Activated gamma-delta T cell treated with Interleukin-2 at 50 U/mL for 16 hours (primary cell): ENCODE measurements at regions not wholly inside any gene's neighbourhood (a gene's known extent, or its start where the extent isn't known, plus 50 kb on each side); places are given as distances from the start of the nearest gene placed in this dataset.
"Not testable (repeated sequence)": the region's sequence is repeated elsewhere in the genome, so short reads cannot be mapped to it uniquely, and the experiment has no call there.

ENCODE experiments used
- DNase-seq: peaks from one replicate; pipeline ENCODE4 v3.0.0-alpha.2; 2020

DNA sequence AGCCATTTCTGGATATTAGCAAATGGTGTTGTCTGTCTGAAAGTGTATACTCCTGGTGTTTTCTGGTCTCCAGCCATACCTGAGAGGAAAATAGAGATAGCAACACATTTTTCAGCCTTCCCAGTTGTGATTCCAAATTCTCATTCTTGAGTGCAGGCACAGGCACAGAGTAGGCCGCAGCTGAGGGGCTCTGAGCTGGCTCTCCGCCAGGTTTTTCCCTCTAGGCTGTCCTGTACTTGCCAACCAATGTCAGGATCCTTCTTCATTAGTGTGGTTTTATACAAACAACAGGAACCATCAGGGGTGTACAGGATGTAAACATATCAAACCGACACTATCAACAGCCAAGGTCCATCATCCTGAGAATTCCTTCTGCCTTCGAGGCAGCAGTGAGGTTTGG, 1733.6 kb upstream of the CELF4 start:
- no peak for DNase-seq

DNA sequence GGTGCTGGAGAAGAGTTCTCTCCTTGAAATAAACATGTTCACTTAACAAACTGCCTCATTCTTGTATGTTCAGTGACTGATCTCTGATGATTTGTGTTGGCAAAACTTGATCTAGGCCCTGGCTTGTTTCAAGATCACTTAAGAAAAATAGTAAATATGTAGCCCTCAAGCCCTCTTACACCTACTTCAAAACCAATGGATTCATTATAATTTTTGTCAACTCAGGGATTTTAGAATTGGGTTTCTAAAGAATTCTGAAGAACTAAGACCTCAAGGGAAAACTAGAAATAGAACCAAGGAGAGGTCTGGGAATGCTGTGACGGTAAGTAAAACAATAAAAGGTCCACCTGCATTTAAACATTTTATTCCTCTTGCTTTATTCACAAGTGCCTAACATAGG, 1731.6 kb upstream of the CELF4 start:
- DNase-seq = no peak

DNA sequence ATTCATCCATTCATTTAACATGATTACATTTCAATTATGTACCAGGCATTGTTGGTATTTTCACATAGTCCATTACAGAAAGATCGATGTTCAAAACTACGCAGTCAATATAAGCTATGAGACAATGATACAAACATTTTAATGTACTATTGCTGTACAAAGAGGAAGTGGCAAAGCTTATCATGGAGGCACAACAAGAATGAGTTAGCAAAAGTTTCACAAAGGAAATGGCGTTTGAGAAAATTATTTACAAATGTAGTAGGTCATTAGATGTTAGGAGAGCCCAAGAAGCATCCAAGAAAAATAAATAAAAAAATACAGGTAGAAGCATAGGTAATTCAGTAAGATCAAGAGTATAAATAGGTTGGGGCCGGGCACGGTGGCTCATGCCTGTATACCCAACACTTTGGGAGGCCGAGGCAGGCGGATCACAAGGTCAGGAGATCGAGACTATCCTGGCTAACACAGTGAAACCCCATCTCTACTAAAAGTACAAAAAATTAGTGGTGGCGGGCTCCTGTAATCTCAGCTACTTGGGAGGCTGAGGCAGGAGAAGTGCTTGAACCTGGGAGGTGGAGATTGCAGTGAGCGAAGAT, 1730.8 kb upstream of the CELF4 start:
- no peak for DNase-seq

DNA sequence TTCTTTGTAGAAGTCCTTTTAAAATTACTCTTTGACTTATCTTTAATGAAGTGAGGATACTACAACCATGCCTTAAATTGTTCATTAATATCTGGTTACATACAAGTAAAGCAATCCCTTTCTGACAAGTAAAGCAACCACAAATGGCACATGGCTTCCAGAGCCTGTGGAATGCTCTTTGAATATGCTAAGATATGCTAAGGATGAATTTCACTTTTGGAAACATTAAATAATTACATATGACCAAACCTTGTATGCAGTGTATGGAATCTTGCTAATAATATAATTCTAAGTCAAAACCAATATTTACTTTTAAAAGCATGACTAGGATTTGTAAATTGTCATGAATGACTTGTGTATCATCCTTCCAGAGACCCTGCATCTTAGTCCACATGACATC, 1711.2 kb upstream of the CELF4 start:
- no peak for DNase-seq

DNA sequence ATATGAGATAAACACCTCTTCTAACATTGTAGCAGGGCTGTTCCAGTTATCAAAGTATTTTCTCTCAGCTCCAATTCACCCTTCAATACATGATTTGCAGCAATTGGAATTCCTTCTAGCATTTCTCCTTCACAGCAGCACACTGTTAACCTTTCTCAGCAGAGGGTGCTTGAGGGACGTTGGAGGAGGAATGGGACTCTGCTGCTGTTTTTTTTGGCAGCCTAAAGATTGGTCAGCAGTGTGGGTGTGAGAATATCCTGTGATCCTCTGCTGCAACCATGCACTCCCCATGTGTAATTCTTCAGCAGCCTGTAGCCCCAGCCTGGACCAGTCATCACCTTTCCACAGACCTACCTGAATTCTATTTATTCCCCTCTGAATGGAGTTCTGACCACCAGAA, 1708.9 kb upstream of the CELF4 start:
- no peak for DNase-seq

DNA sequence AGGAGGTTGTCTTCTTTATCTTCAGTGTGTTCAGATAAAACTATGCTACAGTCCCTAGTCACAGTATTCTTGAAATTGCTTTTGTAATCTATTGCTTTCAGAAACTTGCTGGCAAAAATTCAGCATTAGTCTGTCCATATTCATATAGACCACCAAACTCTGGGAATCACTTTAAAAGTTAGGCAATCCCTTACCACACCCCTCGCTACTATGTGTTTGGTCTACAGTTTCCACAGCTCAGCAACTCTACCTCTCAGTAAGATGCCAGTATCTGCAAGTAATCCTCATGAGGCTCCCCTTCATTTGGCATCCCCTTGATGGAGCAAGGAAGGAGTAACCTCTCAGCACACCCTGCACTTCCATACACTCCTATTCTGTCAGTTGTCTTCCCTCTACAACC, 1706.6 kb upstream of the CELF4 start:
- no peak for DNase-seq

DNA sequence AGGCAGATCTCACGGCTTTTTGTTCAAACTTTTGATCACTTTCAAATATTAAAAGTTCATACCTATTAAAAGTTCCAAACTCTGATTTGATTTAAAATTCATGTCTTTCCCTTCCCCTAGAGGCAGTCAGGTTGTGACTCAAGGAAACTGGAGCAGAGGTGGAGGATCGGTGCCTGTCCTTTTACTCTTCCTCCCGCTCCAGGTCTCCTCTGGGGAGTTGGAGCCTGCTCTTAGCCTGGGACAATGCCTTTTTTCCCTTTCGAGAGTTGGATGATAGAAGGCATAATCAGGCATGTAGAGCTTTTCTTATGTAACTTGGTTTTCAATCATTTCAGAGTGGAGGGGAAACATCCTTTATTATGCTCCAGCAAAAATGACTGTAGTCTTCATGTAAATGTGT, 1706.1 kb upstream of the CELF4 start:
- no peak for DNase-seq

DNA sequence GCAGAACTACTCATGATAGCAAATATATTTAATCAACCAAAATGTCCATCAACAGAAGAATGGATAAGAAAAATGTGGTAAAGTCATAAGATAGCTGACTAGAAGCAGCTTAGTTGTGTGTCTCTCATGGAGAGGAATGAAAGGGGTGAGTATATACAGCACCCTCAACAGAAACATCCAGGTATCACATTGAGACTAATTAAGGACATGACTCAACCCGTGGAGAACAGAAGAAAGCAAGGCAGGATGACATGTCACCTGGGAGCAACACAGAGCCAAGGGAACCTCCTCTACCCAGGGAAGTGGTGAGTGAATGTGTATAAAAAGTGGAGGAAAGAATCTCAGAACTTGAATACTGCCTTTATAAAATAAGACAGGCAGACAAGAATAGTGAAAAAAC, 1695.0 kb upstream of the CELF4 start:
- no peak for DNase-seq

DNA sequence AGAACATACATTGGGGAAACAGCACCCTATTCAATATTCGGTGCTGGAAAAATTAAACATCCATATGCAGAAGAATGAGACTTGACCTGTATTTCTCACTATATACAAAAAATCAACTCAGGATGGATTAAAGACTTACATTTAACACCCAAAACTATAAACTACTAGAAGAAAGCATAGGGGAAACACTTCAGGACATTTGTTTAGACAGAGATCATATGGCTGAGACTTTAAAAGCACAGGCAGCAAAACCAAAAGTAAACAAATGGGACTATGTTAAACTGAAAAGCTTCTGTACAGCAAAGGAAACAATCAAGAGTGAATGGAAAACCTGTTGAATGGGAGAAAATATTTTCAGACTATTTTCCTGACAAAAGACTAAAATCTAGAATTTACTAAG, 1694.1 kb upstream of the CELF4 start:
- DNase-seq = no peak

DNA sequence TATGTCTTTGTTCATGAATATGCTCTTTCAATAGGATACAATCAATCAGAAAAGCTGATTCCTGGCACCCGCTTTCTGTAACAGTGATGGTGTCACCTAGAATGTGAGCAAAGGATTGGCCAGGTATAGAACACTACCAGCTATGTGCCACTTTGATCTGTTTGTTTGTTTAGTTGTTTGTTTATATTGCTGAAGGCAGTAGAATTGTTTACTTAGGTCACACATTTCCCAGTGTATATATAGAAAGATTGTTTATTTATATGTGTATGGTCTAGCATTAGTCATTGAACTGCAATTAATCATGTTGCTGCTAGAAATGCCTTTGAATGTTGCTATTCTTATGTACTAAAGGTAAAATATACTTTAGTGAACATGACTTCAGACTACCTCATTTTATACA, 1678.6 kb upstream of the CELF4 start:
- no peak for DNase-seq

DNA sequence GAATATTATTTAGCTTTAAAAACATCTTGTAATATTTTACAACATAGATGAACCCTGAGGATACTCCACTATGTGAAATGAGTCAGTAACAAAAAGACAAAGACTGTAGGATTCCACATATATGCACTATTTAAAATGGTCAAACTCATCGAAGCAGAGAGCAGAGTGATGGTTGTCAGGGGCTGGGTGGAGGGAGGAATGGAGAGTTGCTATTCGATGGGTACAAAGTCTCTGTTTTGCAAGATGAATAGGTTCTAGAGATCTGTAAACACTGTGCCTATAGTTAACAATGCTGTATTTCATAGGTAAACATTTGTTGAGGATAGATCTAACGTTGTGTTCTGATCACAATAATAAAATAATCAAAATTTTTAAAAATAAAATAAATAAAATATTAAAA, 1675.9 kb upstream of the CELF4 start:
- DNase-seq = no peak

DNA sequence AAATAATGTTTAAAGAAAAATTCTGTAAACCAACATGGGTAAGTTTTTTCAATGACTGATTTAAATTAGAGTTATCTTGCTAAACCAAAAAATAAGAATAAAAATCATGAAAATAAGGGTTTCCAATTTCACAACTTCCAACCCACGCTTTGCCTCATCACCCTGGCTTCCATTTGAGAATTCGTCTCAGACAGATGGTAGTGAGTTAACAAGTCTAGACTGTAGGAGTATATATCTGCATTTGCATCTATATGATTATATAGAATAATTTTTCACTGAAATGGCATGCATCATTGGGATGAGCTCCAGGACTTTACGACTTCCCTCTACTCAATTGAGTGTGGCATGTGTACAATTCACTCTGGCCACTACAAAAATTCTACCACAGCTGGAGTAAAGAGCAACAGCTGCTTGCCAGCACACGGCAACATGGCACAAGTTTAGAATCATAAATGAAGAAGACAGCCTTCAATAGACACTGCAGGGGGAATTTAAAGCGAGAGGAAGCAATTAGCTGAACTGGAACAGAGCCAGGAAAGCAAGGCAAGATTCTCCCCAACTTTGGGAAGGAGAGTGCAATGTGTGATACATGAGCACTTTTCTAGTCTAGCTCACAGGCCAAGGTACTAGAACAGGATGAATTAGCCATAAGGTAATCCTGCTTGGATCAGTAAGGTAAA, 1673.5 kb upstream of the CELF4 start:
- DNase-seq = no peak

DNA sequence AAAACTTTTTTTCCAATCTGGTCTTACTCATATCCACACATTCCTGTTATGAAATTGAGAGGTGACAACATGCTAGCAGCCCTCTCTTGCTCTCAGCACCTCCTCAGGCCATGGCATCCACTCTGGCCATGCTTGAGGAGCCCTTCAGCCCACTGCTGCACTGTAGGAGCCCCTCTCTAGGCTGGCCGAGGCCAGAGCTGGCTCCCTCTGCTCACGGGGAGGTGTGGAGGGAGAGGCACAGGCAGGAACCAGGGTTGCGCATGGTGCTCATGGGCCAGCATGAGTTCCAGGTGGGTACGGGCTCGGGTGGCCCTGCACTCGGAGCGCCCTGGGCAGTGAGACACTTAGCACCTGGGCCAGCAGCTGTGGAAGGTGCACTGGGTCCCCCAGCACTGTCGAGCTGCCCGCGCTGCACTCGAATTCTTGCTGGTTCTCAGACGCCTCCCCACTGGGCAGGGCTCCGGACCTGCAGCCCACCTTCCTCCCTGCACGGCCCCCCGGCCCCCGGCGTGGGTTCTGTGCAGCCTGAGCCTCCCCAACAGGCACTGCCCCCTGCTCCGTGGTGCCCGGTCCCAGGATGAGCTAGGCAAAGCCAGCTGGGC, 1669.6 kb upstream of the CELF4 start:
- DNase-seq = no peak

DNA sequence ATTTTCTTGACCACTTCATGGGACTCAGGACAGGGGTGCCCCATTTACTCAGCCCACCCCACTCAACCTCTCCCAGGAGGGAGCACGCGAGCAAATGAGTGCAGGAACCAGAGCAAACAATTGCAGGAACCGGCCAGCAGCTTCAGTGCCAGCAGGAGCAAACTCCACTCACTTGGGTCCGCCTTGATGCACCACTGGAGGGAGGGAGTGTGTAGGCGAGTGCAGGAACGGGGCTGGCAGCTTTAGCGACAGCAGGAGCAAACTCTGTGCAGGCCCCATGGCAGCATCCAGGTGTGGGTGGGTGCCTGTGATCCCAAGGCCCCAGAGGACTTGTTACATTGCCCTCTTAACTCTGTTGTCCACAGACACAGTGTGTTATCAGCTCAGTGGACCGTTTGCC, 1667.3 kb upstream of the CELF4 start:
- no peak for DNase-seq

DNA sequence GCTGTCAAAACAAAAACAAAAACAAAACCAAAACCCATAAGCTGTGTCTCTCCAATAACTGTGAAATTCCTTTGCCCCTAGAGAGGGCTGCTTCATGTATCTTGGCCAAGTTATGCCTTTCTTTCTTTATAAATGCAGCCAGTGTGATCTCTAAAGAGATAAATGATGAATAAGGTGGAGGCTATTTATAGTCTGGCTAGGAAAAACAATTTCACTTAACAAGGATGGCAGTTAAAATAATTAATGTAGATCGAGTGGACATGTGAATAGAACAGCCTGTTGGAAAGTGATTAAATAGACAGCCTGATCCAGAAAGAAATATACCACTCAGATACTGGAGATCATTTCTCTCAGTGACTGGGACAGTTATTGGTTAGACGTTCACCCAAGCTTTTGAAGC, 1666.9 kb upstream of the CELF4 start:
- no peak for DNase-seq

DNA sequence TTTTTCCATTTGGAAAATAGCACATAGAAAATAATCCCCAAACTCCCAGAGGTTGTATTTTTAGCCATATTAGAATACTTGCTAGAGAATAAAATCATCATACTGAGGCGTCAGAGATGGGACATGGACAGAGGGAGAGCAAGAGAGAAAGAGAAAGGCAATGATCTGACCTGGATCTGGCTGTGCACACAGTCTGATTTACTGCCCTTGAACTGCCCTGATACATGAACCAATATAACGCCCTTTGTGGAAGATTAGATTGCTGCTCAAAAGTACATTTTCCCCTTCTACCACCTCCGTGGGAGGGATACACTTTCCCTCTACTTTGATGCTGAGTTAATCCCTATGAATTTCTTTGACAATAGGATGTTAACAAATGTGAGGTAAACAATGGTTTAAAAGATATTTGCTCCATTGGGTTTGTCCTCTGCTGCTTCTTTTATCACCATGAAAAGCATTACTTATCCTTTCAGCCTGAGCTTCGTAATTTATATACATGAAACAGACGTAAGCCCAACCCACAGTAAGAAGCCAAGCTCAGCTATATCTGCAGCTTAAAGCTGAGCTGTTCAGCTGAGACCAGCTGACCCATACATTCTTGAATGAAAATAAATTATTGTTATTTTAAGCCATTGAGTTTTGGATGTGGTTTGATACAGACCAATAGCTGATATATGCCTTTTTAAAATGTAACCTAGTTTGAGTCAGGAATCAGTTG, 1664.6 kb upstream of the CELF4 start:
- no peak for DNase-seq

DNA sequence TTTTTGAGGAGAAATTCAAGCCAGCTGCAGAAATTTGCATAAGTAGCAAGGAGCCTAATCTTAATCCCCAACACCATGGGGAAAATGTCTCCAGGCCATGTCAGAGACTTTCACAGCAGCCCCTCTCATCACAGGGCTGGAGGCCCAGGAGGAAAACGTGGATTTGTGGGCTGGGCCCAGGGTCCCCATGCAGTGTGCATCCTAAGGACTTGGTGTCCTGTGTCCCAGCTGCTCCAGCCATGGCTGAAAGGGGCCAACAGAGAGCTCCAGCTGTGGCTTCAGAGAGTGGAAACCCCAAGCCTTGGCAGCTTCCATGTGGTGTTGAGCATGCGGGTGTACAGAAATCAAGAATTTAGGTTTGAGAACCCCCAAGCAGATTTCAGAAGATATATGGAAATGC, 1662.2 kb upstream of the CELF4 start:
- not testable (repeated sequence) for DNase-seq

DNA sequence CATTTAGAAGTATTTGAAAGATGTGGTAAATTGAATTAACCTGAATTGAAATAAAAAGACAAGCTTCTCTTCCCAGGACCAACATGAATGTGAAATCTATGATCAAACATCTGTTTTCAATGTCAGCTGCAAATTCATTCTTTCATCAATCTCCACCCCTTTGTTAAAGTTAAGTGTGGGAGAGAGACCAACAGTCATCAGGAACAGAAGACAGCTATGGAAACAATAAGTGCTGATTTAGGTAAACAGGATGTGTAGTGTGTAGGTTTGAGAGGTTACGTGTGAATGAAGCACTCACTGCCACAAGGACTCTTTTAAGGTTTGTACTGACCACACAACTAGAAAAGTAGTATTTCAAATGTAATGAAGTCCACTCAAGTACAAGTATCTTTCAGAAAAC, 1659.8 kb upstream of the CELF4 start:
- no peak for DNase-seq

DNA sequence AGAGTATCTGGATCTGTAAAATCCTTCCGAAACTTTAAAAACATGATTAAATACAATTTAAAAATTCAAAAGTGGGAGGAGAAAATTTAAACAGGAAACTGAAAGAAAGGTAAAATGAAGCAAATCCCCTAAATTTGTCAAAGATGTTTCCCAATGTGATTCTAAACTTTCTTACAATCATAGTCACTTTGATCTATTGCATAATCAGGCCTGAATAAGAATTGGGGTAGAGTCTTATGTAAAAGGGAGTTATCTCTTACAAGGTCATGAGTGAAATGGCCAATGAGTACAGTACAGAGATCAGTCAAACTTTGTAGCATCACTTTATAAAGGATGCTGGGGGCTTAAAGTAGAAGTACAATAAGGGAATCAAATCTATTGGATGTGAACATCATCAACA, 1657.7 kb upstream of the CELF4 start:
- no peak for DNase-seq

DNA sequence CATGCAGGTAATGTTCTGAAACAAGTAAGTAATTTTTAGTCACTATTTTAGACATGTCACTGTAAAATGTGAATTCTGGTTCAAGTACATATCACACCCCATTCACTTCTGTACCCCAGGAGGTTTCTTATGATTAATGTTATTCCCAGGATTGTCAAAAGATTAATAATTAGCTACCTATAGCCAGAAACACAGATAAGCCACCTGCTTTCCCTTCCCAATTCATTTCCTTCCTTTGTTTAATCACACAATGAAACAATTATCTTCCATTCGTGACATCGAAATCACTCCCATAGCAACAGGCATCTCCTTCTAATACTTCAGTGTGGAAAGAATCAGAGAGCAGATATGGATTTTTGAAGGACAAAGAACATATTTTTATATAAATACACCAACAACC, 1650.3 kb upstream of the CELF4 start:
- DNase-seq = no peak

DNA sequence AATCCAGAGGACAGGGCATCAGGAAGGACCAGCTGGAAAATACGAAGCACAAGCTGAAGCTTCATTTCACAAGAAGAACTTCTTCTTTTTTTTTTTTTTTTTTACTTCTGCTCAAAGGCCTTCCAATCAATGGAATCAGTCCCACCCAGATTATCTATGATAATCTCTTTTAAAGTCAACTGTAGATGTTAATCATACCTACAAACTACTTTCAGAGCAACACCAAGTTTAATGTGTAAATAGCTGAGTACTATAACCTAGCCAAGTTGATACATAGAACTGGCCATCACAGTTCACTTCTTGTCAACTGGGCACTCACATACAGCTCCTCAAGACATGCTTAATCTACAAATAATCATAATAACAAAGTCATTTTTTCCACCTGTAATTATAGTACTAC, 1645.9 kb upstream of the CELF4 start:
- DNase-seq = no peak

DNA sequence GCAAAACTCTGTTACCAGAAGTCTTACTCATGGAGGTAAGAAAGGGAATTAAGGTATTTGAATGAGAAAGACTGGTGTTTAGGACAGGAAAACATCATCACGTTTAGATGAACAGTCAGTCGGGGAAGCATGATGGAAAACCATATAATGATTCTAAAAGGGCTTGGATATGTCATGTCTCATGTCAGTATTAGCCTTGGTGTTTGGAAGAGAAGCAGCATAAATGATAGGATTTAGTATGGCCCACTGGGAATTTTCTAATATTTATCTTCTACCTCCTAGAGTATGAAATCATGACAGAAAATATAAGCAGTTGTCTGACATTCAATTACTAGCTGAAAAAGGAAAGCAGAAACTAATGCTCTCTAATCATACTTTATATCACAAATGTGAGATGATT, 1643.6 kb upstream of the CELF4 start:
- no peak for DNase-seq

DNA sequence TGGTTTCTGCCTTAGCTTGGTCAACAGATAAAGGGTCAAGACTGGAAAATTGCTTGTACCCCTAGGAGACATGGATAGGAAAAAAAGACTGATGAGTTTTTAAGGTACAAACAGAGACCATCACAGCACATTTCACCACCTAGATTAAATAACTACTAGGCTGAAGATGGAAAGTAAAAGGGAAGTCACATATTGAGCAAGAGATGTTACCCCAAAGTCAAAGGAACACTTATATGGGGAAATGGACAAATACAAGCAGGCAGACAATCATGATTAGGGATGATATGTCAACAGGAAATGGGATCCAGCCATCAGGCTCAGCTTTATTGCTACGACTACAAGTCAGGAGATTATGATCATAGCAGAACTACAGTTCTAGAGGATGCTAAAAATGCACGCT, 1643.1 kb upstream of the CELF4 start:
- DNase-seq = no peak

DNA sequence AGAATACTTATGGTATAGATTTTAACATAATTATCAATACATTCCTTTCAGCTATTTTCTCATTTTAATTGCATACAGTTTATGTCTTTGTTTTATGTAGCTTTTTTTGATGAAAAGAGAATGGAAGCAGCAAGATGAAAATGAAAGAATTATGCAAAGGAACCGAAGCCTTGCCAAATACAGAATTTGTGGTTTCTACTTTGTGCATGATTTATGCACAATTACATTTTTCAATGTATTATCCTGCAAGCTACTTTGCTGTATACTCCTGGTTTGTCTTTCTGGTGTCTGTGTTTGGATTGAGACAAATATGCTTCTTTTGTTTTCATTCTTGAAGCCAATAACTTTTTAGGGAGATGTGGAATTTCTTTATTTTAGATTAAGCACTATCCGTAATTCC, 1642.6 kb upstream of the CELF4 start:
- no peak for DNase-seq
